PFSK-1 (cell line): ENCODE measurements at regions not wholly inside any gene's neighbourhood (a gene's known extent, or its start where the extent isn't known, plus 50 kb on each side); places are given as distances from the start of the nearest gene placed in this dataset.

Source experiments
- FOXP2 ChIP-seq: optimal IDR thresholded peaks from 2 replicates; pipeline ENCODE3; 2011; ENCODE audit warnings: borderline replicate concordance, control low read depth, inconsistent platforms; ENCODE audit not compliant: insufficient read depth; ENCODE audit errors: extremely low read length, extremely low read depth
- POLR2AphosphoS5 ChIP-seq: IDR thresholded peaks from 2 replicates; pipeline ENCODE4 v1.6.1; 2012; ENCODE audit warnings: low read depth, mild to moderate bottlenecking, control low read depth, low read length, moderate library complexity
- SIN3A ChIP-seq: IDR thresholded peaks from 2 replicates; pipeline ENCODE4 v1.6.1; 2012; ENCODE audit warnings: mild to moderate bottlenecking, low read length, moderate library complexity, borderline replicate concordance; ENCODE audit not compliant: insufficient read depth
- TAF1 ChIP-seq: IDR thresholded peaks from 2 replicates; pipeline ENCODE4 v1.6.1; 2012; ENCODE audit warnings: low read length, control low read depth, borderline replicate concordance; ENCODE audit not compliant: insufficient read depth

DNA sequence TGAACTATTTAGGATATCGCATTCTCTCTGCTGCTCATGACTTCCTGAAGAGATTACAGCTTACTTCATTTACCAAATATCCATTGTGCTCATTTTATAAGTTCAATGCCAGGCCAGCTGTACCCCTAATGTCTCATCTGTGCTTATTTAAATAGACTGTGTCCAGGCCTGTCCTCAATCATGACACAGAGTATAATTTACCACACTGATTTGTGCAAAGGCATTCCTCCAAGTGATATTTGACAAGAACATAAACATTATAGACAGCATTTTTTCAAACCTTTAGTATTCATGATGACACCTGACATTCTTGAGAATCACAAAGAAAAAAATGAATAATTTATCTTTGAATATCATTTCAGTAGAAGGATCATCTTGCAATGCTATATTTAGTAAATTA, 260.1 kb upstream of the SEMA3D start:
- TF ChIP-seq SIN3A (no peak), TAF1 (no peak), POLR2AphosphoS5 (no peak), FOXP2 (no peak)
